ENCODE measurements at regions not wholly inside any gene's neighbourhood (a gene's known extent, or its start where the extent isn't known, plus 50 kb on each side); places are given as distances from the start of the nearest gene placed in this dataset.

DNA sequence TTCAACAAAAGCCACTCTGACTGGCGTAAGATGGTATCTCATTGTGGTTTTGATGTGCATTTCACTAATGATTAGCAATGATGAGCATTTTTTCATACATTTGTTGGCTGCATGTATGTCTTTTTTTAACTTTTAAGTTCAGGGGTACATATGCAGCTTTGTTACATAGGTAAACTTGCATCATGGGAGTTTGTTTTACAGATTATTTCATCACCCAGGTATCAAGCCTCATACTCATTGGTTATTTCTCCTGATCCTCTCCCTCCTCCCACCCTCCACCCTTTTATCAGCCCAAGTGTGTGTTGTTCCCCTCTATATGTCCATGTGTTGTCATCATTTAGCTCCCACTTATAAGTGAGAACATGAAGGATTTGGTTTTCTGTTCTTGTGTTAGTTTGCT is 154.1 kb upstream of the POGK start:
- TF ChIP-seq RARB (CRISPR knock-in tag; IDR thresholded peaks at IDR 0.05) (no peak), TCF4 (CRISPR knock-in tag; IDR thresholded peaks at IDR 0.05; ENCODE audit: borderline replicate concordance) (no peak), ARNTL (CRISPR knock-in tag; IDR thresholded peaks at IDR 0.05; ENCODE audit: borderline replicate concordance, low read depth) (no peak), TOX (CRISPR knock-in tag; IDR thresholded peaks at IDR 0.05; ENCODE audit: borderline replicate concordance) (no peak), ZFP3 (CRISPR knock-in tag; IDR thresholded peaks at IDR 0.05) (no peak), ZFP30 (CRISPR knock-in tag; IDR thresholded peaks at IDR 0.05) (no peak), BACH2 (CRISPR knock-in tag; IDR thresholded peaks at IDR 0.05; ENCODE audit: borderline replicate concordance) (no peak), ZNF8 (CRISPR knock-in tag; IDR thresholded peaks at IDR 0.05) (no peak)
- TF ChIP-seq, protein P1, sequence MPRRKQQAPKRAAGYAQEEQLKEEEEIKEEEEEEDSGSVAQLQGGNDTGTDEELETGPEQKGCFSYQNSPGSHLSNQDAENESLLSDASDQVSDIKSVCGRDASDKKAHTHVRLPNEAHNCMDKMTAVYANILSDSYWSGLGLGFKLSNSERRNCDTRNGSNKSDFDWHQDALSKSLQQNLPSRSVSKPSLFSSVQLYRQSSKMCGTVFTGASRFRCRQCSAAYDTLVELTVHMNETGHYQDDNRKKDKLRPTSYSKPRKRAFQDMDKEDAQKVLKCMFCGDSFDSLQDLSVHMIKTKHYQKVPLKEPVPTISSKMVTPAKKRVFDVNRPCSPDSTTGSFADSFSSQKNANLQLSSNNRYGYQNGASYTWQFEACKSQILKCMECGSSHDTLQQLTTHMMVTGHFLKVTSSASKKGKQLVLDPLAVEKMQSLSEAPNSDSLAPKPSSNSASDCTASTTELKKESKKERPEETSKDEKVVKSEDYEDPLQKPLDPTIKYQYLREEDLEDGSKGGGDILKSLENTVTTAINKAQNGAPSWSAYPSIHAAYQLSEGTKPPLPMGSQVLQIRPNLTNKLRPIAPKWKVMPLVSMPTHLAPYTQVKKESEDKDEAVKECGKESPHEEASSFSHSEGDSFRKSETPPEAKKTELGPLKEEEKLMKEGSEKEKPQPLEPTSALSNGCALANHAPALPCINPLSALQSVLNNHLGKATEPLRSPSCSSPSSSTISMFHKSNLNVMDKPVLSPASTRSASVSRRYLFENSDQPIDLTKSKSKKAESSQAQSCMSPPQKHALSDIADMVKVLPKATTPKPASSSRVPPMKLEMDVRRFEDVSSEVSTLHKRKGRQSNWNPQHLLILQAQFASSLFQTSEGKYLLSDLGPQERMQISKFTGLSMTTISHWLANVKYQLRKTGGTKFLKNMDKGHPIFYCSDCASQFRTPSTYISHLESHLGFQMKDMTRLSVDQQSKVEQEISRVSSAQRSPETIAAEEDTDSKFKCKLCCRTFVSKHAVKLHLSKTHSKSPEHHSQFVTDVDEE (CRISPR knock-in tag; IDR thresholded peaks at IDR 0.05), result no peak
- TF ChIP-seq, protein P2, sequence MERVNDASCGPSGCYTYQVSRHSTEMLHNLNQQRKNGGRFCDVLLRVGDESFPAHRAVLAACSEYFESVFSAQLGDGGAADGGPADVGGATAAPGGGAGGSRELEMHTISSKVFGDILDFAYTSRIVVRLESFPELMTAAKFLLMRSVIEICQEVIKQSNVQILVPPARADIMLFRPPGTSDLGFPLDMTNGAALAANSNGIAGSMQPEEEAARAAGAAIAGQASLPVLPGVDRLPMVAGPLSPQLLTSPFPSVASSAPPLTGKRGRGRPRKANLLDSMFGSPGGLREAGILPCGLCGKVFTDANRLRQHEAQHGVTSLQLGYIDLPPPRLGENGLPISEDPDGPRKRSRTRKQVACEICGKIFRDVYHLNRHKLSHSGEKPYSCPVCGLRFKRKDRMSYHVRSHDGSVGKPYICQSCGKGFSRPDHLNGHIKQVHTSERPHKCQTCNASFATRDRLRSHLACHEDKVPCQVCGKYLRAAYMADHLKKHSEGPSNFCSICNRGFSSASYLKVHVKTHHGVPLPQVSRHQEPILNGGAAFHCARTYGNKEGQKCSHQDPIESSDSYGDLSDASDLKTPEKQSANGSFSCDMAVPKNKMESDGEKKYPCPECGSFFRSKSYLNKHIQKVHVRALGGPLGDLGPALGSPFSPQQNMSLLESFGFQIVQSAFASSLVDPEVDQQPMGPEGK (CRISPR knock-in tag; IDR thresholded peaks at IDR 0.05; ENCODE audit: borderline replicate concordance), result no peak

Data from SK-N-SH treated with all-trans-retinoic acid at 6 μM for 48 hours (cell line).